Ureter (tissue), 1 donor: ENCODE measurements at regions not wholly inside any gene's neighbourhood (a gene's known extent, or its start where the extent isn't known, plus 50 kb on each side); places are given as distances from the start of the nearest gene placed in this dataset.

ENCODE experiments used
- DNase-seq: peaks from one replicate; pipeline ENCODE4 v3.0.0-alpha.2; 2020; ENCODE audit warnings: low spot score
- donor health status: DM: yes; HTN: yes; CAD: no.

DNA sequence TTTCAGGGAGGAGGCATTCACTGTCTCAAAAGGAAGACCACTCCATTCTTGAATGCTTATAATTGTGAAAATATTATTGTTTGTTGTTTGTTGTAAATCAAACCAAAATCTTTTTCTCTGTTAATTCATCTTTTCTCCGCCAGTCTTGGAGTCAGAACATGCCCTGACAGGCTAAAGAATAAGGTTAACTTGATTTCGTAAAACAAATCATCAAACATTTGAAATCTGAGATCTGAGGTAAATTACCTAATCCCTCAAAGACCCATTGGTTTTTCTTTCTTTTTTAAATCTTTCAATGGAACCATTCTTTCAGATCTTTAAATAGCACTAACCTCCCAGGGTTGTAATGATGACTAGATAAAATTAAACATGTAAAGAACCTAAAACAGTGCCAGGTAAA lies 430.1 kb upstream of the PTBP2 start:
- DNase-seq, result no peak

DNA sequence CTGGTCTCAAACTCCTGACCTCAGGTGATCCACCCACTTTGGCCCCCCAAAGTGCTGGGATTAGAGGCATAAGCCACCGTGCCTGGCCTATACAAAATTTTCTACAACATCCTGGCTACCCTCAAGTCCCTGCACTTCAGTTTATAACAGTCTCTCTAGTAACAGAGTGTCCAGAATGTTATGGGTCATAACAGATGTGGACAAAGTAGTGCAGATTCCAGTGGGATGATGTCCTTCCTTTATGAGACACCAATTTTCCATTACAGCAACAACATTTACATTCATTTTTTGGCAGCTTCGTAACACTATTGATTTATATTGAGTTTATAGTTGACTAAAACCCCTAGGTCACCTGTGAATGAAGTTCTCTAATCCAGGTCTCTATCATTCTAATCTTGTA lies 429.4 kb upstream of the PTBP2 start:
- DNase-seq, result no peak

DNA sequence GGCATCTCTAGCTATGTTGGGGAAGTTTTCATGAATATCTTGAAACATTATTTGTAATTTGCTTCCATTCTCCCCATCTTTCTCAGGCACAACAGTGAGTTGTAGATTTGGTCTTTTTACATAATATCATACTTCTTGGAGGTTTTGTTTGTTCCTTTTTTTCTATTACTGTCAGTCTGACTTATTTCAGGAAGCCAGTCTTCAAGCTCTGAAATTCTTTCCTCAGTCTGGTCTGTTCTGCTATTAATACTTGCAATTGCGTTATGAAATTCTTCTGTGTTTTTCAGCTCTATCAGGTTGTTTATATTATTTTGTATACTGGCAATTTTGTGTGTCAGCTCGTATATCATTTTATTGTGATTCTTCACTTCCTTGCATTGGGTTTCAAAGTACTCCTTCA lies 424.6 kb upstream of the PTBP2 start:
- no peak for DNase-seq

DNA sequence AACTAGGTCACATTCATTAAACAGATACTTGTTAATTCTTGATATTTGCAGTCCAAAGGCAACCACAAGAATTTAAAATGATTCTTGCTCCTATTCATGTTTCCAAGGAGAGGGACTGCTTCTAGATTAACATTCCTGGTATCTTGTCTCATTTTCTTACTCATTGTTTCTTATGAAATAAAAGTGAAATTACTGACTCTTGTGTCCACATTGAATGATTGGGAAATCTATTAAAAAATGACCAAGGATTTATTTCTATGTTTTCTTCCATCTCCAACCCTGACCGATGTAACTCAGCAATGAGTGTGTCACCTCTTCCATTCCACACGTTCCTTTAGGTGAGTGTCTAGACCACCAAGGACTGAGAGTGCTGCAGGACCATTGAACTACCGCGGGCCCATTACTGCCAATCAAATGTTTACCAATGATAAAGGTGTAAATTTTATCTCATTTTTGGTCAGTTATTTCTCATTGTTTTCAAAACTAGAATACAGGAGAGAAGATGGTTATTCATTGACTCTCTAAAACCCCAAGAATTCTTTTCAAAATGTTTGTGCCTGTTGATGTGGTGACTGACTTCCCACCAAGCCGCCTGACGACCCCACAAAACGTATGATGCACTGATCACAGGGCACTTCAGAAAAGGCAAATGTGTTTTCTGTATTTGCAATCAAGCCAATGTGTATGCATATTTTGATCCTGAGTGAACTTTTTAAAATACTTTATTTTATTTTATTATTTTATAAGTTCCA lies 414.6 kb upstream of the PTBP2 start:
- DNase-seq, result no peak

DNA sequence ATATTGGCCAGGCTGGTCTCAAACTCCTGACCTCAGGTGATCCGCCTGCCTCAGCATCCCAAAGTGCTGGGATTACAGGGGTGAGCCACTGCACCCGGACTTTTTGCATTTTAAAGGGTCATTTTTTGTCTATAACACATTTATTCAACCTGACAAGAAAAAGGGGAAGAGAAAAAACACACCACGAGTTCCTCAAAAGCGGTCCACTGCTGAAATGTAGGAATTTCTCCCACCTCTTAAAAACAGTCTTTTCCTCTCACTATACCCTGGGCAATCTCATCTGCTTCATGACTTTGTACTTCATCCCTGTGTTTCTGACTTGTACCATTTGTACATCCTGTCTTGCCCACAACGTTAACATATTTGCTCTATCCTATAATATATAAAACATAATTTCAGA lies 413.3 kb upstream of the PTBP2 start:
- DNase-seq, result no peak

DNA sequence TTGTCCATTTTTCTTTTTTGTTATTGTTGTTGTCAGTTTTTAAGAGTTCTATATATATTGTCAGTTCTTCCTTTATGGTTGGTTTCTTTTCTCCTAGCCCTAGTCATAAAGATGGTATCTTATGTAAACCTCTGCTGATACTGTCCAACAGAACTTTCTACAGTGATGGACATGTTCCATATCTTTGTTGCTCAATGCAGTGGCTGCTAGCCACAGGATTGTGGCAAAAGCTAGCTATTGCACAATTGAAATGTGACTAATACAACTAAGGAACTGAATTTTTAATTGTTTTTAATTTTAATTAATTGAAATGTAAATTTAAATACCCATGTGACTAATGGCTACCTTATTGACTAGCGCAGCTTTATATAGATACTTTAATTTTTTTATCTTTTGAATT lies 411.8 kb upstream of the PTBP2 start:
- DNase-seq, result no peak

DNA sequence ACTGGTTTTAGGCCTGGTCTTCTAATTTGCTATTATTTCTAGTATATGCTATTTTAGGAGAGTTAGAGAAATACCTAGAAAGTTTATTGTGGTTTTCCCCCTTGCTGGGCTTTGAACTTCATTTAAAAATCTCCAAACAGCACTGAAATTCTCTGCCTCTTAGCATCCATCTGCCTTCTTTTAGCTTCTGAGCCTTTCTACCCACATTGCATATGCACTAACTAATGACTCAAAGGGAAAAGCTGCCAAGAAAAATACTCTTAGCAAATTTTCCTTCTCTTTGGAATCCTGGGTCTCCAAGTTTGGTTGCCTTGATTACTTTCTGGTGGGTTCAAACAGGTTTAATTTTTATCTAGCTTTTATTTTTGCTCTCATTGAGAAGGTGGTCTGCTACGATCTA lies 408.4 kb upstream of the PTBP2 start:
- no peak for DNase-seq

DNA sequence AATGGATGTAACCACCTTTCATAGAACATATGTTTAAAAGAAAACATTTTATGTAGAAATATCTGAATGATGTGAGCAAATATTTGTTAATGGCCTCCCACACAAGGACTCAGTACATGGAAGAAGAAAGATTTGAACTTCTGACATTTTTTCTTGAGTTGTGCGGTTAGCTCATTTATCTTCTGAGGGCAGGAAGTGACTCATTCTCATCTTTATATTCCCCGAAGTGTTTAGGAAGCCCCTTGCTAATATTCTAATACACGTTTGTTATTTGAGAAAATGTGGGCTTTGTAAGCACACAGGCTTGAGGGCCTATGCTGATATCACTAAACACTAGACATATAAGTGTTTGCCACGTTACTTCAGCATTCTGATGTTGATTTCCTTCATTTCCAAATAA lies 392.5 kb upstream of the PTBP2 start:
- no peak for DNase-seq

DNA sequence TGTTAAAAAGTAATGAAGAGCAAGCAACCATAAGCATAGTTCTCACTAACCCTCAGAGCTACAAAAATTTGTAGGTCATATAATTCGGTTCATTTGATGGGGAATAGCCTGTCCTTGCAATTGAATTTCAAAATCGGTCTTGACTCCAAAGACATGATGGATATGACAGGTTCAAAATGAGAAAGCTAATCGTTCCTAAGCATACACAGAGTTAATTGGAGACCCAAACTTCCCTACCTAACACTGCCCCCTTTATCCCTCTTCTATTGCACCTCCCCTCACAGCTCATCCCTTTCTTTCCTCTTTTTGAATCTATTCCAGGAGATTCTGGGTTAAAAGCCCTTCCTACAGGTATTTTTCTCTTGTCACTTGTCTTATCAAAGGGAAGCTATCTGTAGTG lies 390.0 kb upstream of the PTBP2 start:
- DNase-seq, result no peak

DNA sequence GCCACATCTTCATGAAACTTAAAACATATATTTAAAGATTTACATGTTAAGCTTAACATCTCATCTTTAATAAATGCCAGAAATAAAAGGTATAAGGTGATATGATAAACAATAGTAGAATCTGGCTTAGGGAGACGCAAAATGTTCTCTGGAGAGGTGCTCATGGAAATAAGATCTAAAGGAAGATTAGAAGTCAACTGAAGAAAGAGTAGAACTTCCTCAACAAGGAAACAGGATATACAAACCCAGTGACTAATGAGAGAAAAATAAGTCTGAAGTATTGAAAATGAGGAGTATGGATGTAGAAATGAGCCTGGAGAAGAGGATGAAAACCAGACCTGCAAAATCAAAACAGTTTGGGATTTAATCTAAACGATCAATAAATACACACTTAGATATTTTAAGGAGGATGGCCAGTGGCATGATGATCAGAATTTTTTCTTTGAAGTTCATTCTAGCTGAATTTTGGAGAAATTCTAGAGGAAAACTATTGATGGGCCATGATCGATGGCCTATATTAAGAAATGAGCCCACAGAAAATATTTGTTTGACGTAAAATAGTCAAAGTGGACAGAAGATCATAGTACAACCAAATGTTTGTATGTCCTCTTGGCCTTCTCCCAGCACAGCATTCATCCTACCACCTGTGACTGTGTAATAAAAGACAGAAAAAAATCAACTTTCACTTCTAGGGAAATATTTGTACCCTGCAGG lies 387.9 kb upstream of the PTBP2 start:
- DNase-seq, result no peak

DNA sequence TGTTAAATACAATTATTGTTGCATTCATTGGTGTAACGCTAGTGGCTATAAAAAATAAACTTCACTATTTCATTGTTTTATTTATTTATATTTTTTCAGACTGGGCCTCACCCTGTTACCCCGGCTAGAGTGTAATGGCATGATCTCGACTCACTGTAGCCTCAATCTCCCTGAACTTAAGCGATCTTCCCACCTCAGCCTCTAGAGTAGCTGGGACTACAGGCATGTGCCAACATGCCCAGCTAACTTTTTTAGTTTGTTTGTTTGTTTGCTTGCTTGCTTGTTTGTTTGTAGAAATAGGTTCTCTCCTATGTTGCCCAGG lies 387.4 kb upstream of the PTBP2 start:
- DNase-seq, result no peak

DNA sequence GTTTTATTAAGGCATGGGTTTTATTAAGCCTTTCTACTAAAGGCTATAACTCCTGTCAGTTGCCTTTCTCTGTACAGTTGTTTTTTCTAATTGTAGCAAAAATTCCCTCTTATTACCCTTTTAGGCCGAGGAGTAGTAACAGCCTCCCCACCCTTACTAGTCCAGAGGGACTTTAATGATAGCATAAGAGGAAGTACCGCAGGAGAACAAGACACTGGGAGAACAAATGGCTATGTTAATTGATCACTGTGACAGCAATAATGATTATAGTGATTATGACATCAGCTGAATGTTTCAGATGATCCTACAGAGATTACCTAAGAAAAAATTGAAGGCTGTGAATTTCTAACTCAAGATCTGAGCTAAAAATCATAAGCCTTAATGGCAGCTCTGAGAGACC lies 383.0 kb upstream of the PTBP2 start:
- DNase-seq, result no peak

DNA sequence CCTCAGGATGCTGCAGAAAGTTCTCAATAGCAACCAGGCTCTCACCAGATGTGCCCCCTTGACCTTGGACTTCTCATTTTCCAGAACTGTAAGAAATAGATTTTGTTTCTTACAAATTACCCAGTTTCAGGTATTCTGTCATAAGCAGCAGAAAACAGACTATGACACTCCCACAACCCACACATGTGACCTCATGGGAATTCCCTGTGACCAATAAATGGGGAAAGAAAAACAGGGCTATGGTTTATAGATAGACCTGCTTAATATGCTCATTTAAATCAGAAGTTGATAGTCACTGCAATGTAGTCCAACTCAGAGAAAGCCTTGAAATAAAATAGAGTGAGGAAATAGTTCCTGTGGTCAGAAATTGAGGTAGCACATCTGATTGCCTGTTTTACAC lies 380.9 kb upstream of the PTBP2 start:
- no peak for DNase-seq

DNA sequence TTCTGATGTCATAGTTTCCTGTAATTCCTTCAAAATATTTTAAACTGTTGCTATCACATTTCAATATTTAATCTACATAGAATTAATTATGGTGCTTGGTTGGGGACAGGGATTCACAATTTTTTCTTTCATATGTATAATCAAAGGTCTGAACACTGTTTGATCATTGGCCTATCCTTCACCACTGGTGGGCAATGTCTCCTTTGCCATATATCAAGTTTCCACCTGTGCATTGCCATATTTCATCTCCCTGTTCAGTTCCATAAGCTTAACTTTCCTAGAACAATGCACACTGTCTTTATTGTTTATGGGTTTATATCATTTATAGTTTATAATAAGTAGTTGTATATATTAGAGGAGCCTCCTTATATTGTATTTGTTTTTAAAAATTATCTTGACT lies 374.9 kb upstream of the PTBP2 start:
- no peak for DNase-seq

DNA sequence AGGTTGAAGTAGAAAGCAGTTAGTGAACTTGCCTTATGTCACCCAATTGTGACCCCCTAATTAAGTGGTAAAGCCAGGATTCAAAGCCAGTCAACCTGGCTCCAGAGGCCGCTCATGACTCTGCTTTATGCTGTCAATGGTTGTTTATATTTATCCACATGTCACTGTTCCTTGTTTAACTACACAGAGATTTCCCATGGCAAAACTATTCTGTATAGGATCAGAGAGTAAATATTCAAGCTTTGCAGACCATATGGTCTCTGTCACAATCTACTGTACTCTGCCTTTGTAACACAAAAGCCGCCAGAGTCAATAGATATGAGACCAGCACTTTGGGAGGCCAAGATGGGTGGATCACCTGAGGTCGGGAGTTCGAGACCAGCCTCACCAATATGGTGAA lies 371.7 kb upstream of the PTBP2 start:
- DNase-seq, result no peak

DNA sequence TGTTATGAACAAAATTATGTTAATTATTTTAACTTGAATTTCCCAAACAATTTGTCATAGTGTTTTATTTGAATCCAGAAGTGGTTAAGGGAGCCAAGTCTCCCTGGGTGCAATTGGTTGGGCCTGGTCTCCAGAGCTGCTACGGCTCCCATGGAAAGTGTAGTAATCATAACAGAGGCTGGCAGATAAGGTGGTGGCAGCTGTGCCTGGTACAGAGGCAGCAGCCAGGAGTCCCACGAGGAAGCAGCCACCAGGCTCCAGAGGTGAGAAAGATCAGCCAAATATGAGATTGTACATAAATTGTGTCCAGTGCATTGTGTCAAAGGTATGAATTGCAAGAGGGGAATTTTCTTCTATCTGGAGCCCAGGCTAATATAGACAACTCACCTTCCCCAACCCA lies 368.9 kb upstream of the PTBP2 start:
- no peak for DNase-seq

DNA sequence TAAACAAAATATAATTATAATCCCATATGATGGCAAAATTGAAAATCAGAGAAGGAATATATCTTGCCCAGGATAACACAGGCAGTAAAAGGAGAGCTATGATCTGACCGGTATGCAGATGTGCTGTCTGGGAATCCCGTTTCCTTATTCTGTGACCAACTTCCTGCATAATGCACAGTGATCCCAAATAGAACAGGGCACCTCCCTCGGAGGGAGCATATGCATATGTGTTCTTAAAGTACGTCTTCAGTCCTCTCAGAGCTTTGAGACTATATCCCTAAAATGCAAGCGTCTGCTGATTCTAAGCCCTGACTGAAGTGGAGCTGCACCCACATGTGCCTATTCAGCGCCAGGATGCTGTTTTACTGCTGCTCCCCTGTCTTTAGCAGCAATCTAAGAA lies 366.1 kb upstream of the PTBP2 start:
- DNase-seq, result no peak

DNA sequence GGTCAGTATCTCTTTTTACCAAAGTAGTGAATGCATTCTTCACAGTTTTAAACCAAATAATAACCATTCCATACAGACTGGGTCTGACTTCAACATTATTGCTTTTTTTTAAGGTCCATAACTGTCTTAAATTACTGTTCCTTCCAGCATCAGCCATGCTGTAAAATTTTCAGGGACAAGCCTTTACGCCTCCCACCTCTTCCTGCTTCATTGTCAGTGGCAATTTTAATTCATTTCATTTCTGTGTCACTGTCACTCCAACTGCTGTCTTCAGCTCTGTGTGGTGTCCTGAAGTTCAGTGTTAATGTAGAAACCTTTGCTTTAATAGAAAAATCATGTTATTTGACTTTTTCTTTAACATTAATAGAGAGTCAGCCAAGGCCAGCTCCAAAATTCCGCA lies 365.6 kb upstream of the PTBP2 start:
- DNase-seq, result no peak

DNA sequence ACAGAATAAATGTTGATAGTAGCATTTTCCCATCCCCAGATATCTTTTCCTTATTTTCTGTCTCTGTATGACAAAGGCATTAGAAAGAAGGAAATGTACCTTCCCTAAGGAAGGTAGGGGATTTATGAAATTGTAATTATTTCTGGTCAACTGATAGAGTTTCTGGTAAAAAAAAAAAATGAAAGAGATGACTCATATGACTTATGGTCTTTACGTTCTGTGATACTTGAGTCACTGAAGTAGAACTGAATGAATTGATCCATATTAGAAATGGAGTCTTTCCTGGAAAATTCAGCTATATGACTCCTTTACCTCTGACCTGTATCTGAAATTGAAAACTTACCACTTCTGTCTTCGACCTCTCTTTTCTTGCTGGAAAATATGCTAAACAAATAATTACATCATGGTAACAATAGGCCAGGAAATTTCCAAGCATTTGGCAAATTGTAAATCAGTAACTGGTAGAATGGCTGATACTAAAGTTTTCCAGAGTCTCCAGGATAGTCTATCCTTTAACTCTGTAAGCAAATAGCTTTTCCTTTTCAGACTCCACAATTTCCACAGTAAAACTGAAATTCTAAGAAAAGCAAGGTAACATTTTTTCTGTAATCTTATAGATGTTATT lies 364.3 kb upstream of the PTBP2 start:
- DNase-seq, result no peak

DNA sequence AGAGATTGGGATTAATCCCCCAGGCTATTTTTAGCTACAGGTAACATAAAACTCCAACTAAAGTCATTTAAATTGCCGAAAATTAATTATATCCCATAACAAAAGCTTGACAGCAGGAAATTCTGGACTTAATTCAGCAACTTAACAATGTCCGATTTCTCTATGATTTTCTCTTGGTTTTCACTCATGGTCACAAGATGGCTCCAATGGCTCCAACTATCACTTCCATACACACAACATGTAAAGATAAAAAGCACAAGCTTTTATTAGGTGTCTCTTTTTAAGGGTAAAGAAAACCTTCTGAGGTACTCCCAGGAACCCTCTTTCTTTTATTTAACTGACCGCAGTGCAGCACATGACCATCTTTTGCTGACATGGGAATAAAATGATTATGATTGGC lies 363.5 kb upstream of the PTBP2 start:
- no peak for DNase-seq

DNA sequence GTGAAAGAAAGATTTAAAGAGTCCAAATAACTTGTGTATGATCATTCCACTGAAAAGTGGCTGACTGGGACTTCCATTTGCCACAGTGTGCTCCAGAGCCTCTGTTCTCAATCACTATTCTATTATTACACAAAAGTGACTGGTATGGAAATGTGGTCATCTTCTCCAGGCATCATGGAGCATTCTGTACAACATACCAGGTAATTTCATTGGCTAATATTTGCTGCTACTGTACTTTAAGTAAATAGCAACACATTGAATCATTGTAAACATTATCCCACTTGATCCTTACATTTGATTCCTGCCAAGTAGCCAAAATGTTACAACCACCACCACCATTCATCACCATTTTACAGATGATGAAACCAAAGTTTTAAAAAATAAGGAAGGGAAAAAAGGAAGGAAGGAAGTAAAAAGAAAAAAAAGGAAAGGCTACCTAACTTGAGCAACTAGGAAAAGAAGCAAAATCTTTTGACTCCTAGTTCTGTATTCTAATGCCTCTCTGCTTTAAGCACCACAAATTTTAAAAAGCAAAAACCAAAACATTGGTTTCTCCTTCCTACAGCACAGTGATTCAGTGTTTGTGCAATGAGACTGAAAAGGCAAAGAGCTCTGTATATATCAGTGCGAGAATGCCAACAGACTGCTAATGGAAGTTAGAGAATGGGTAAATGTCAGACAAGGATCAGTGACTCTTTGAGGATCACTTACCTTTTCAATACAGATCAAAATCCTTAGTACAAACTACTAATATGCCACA lies 361.4 kb upstream of the PTBP2 start:
- DNase-seq, result no peak

DNA sequence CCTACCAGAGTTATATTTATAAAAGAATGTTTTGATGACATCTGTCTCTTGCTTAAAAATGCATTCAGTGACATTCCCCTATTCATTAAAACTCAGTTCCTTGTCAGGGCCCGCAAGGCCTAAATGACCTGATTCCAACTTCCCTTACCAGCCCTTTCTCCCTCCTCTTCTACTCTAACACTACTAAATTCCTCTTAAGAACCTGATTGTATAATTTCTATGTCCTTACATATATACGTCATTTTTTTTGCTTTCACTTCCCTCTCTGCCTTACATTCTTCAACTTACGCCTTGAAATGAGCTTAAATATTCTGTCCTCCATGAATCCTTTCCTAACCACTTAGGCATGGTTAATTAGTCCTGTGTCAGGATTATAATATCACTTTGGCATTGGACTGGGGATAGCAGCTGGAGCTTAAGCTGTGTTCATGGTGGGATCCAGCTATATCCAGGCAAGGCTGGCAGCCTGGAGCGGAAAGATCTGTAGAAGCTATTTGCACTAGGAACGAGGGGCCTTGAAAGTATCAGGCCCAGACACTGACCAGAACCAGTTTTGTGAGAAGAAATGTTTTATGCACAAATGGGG lies 360.2 kb upstream of the PTBP2 start:
- no peak for DNase-seq
